ENCODE measurements at regions not wholly inside any gene's neighbourhood (a gene's known extent, or its start where the extent isn't known, plus 50 kb on each side); places are given as distances from the start of the nearest gene placed in this dataset.

- WGBS, 2 experiments (ENCODE audit: extremely low coverage in 2 of 2, insufficient read length in 1 of 2), result 83% methylated on average over 9 of the region's 9 CpGs; no CpG with 5 or more reads in 1 of the 2 experiments
- no peaks in the 10 kb centered on the region for H3K4me1 ChIP-seq (ENCODE audit: control insufficient read depth, insufficient read depth, low read length)
- H3K36me3 ChIP-seq (ENCODE audit: control insufficient read depth, insufficient read depth, low read length), result no peaks in the 10 kb centered on the region
- in situ Hi-C loops (cut with MboI; ENCODE audit: low sequenced_read_pairs), result no loop called here
- no peaks in the 10 kb centered on the region for H3K9me3 ChIP-seq (ENCODE audit: control insufficient read depth, insufficient read depth, low read length)
- no peak overlapping the region for H2BK15ac ChIP-seq (ENCODE audit: low read depth, low read length)
- intact Hi-C loops (cut with micrococcal nuclease), result no loop called here
- no peak overlapping the region for H2BK20ac ChIP-seq (ENCODE audit: low read depth, low read length)
- DNase-seq (no peak), ATAC-seq (ENCODE audit: low read depth) (no peak)
- no peak overlapping the region for H2BK120ac ChIP-seq (ENCODE audit: low read depth, low read length)
- H2BK5ac ChIP-seq (ENCODE audit: low read depth, low read length, poor library complexity, severe bottlenecking), result no peak overlapping the region
- H3K9ac ChIP-seq (ENCODE audit: low read depth, low read length), result no peak overlapping the region
- no peaks in the 10 kb centered on the region for H3K9me1 ChIP-seq (ENCODE audit: insufficient read depth, low read length)
- H3K79me1 ChIP-seq (ENCODE audit: low read depth in 1 of 2, low read length in 2 of 2), result no peaks in the 10 kb centered on the region
- H3K23ac ChIP-seq (ENCODE audit: low read depth, low read length), result no peak overlapping the region
- no peak overlapping the region for H3K4me2 ChIP-seq (ENCODE audit: low read depth, low read length)
- H3K18ac ChIP-seq (ENCODE audit: low read depth, low read length), result no peak overlapping the region
- dilution Hi-C loops (cut with HindIII; ENCODE audit: low sequenced_read_pairs, unreplicated experiment), result no loop called here
- ChIA-PET POLR2A (ENCODE audit: unreplicated experiment) (no interaction called here), CTCF (no interaction called here)
- no peak overlapping the region for H4K91ac ChIP-seq (ENCODE audit: insufficient read depth, low read depth, low read length)
- BruUV-seq (replicated peaks), result no TSS peak
- no peak overlapping the region for H3K27ac ChIP-seq (ENCODE audit: insufficient read depth, low read length)
- H4K5ac ChIP-seq (ENCODE audit: low read depth, low read length), result no peak overlapping the region
- no peak overlapping the region for H2AFZ ChIP-seq (replicated peaks; ENCODE audit: low read length, poor library complexity)
- H2AK5ac ChIP-seq (ENCODE audit: low read depth, low read length), result no peak overlapping the region
- H3K27me3 ChIP-seq (ENCODE audit: control insufficient read depth, insufficient read depth, low read length), result peaks cover 50% of the 10 kb centered on the region
- H3K4ac ChIP-seq (ENCODE audit: low read depth, low read length), result no peak overlapping the region
- TF ChIP-seq POLR2A (IDR thresholded peaks at IDR 0.05; ENCODE audit: low read depth, low read length) (no peak), BHLHE40 (IDR thresholded peaks at IDR 0.05; ENCODE audit: low read depth, low read length) (no peak)
- H2AK9ac ChIP-seq (replicated peaks; ENCODE audit: low read depth, low read length, poor library complexity), result no peak overlapping the region
- no peak overlapping the region for H3K56ac ChIP-seq (ENCODE audit: extremely low read depth, insufficient read depth, low read length)
- no peak overlapping the region for H3K4me3 ChIP-seq (ENCODE audit: insufficient read depth, low read depth, low read length)
- no peak overlapping the region for H3K14ac ChIP-seq (replicated peaks; ENCODE audit: low read depth, low read length)
- no peak overlapping the region for H4K8ac ChIP-seq (ENCODE audit: low read depth in 2 of 2, low read length in 2 of 2)
- H4K20me1 ChIP-seq (ENCODE audit: insufficient read depth, low read length), result no peaks in the 10 kb centered on the region
Observed at GRCh38 chr20:23203951-23204730, 118.0 kb upstream of the CD93 start.
